Sigmoid colon (tissue), 3 donors: ENCODE measurements at regions not wholly inside any gene's neighbourhood (a gene's known extent, or its start where the extent isn't known, plus 50 kb on each side); places are given as distances from the start of the nearest gene placed in this dataset.

Experiments
- POLR2A ChIP-seq, 2 donors: fragments of 450-650 bp; IDR thresholded peaks; one replicate each; pipeline ENCODE4 v1.6.1; 2016; ENCODE audit warnings: antibody characterized with exemption in 2 of 2, mild to moderate bottlenecking in 2 of 2, moderate library complexity in 2 of 2
- TF ChIP-seq, protein P1 (sequence below), 4 experiments: fragments of 450-650 bp in 3 of 4; fragments of 200-600 bp in 1 of 4; IDR thresholded peaks; one replicate each; pipeline ENCODE4 v1.5.1; 2016 to 2019; ENCODE audit warnings: antibody characterized with exemption in 4 of 4, mild to moderate bottlenecking in 3 of 4, moderate library complexity in 2 of 4

DNA sequence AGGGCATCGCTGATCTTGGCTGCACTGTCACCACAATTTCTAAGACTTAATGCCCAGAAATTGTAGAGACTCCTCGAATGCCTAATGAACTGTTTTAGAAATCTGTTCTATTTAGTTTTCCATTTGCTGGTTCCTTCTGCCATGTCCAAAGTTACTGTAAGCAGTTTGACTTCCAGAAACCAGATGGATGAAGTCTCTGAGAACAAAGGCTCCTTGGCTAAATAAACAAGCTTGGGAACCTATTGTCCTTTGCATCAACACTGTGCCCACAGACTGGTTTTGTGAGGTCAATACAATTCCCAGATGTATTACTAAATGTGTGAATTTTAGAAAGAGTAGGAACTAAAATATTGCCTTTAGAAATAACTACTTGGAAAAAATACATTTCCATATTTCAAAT lies 600.2 kb downstream of the NYAP2 start:
- TF ChIP-seq, protein P1, sequence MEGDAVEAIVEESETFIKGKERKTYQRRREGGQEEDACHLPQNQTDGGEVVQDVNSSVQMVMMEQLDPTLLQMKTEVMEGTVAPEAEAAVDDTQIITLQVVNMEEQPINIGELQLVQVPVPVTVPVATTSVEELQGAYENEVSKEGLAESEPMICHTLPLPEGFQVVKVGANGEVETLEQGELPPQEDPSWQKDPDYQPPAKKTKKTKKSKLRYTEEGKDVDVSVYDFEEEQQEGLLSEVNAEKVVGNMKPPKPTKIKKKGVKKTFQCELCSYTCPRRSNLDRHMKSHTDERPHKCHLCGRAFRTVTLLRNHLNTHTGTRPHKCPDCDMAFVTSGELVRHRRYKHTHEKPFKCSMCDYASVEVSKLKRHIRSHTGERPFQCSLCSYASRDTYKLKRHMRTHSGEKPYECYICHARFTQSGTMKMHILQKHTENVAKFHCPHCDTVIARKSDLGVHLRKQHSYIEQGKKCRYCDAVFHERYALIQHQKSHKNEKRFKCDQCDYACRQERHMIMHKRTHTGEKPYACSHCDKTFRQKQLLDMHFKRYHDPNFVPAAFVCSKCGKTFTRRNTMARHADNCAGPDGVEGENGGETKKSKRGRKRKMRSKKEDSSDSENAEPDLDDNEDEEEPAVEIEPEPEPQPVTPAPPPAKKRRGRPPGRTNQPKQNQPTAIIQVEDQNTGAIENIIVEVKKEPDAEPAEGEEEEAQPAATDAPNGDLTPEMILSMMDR (IDR thresholded peaks at IDR 0.05) = no peak
- TF ChIP-seq POLR2A (IDR thresholded peaks at IDR 0.05) = no peak
